SK-N-SH (cell line): ENCODE measurements at regions not wholly inside any gene's neighbourhood (a gene's known extent, or its start where the extent isn't known, plus 50 kb on each side); places are given as distances from the start of the nearest gene placed in this dataset.
A peak's percentile ranks its signal among the peaks of the same experiment; 100 is the strongest.

Source experiments
- ELF1 ChIP-seq: IDR thresholded peaks from 2 replicates; pipeline ENCODE4 v1.4.0; 2012
- FOXJ3 ChIP-seq: sonication (generic); formaldehyde crosslinking; IDR thresholded peaks from 2 replicates; pipeline ENCODE4 v1.5.1; 2020; ENCODE audit warnings: mild to moderate bottlenecking, missing genetic modification reagents
- MXI1 ChIP-seq: IDR thresholded peaks from 2 replicates; pipeline ENCODE4 v1.6.1; 2012; ENCODE audit warnings: mild to moderate bottlenecking, low read depth, low read length, improper control_type of control experiment
- NRF1 ChIP-seq: IDR thresholded peaks from 2 replicates; pipeline ENCODE4 v1.6.1; 2012; ENCODE audit warnings: low read depth, mild to moderate bottlenecking, low read length
- POLR2AphosphoS5 ChIP-seq: IDR thresholded peaks from 2 replicates; pipeline ENCODE4 v1.6.1; 2012; ENCODE audit warnings: low read depth, low read length
- RCOR1 ChIP-seq: fragments of 150-350 bp; IDR thresholded peaks from 2 replicates; pipeline ENCODE4 v1.6.1; 2017; ENCODE audit warnings: antibody characterized with exemption, low read length
- SIN3A ChIP-seq: IDR thresholded peaks from 2 replicates; pipeline ENCODE4 v1.6.1; 2012; ENCODE audit warnings: low read depth, mild to moderate bottlenecking, low read length, moderate library complexity, borderline replicate concordance
- SMC3 ChIP-seq: IDR thresholded peaks from 2 replicates; pipeline ENCODE4 v1.6.1; 2012; ENCODE audit warnings: low read depth, low read length, improper control_type of control experiment
- TCF12 ChIP-seq: IDR thresholded peaks from 2 replicates; pipeline ENCODE4 v1.4.0; 2012
- TF ChIP-seq, protein P1 (sequence below): fragments of 200-600 bp; sonication (generic); IDR thresholded peaks from 2 replicates; pipeline ENCODE4 v1.6.1; 2017; ENCODE audit warnings: antibody characterized with exemption, mild to moderate bottlenecking, moderate library complexity
- TF ChIP-seq, protein P2 (sequence below): fragments of 150-350 bp; IDR thresholded peaks from 2 replicates; pipeline ENCODE4 v1.6.1; 2017; ENCODE audit warnings: antibody characterized with exemption, low read length, low read depth, borderline replicate concordance
- TF ChIP-seq, protein P3 (sequence below): IDR thresholded peaks from 2 replicates; pipeline ENCODE4 v1.4.0; 2012; ENCODE audit warnings: low read depth, borderline replicate concordance

DNA sequence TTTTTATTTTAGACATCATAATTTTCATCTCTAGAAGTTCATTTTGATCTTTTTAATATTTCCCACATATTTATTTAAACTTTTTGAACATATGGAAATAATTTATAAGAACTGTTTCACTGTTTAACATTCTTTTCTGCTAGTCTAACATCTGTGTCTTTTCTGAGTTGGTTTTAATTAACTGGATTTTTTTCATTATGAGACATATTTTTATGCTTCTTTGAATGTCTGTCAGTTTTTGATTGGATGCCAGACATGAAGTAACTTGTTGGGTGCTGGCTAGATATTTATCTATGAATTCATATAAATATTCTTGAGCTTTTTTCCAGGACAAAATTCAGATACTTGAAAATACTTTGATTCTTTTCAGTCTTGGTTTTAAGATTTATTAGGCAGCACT lies 317.8 kb upstream of the NCAM1 start:
- TF ChIP-seq MXI1 = no peak
- TF ChIP-seq NRF1 = no peak
- TF ChIP-seq, protein P1, sequence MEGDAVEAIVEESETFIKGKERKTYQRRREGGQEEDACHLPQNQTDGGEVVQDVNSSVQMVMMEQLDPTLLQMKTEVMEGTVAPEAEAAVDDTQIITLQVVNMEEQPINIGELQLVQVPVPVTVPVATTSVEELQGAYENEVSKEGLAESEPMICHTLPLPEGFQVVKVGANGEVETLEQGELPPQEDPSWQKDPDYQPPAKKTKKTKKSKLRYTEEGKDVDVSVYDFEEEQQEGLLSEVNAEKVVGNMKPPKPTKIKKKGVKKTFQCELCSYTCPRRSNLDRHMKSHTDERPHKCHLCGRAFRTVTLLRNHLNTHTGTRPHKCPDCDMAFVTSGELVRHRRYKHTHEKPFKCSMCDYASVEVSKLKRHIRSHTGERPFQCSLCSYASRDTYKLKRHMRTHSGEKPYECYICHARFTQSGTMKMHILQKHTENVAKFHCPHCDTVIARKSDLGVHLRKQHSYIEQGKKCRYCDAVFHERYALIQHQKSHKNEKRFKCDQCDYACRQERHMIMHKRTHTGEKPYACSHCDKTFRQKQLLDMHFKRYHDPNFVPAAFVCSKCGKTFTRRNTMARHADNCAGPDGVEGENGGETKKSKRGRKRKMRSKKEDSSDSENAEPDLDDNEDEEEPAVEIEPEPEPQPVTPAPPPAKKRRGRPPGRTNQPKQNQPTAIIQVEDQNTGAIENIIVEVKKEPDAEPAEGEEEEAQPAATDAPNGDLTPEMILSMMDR = no peak
- peak; percentile 40 for TF ChIP-seq TCF12
- TF ChIP-seq, protein P2, sequence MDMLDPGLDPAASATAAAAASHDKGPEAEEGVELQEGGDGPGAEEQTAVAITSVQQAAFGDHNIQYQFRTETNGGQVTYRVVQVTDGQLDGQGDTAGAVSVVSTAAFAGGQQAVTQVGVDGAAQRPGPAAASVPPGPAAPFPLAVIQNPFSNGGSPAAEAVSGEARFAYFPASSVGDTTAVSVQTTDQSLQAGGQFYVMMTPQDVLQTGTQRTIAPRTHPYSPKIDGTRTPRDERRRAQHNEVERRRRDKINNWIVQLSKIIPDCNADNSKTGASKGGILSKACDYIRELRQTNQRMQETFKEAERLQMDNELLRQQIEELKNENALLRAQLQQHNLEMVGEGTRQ = no peak
- no peak for TF ChIP-seq POLR2AphosphoS5
- no peak for TF ChIP-seq SIN3A
- TF ChIP-seq RCOR1 = no peak
- no peak for TF ChIP-seq FOXJ3 (CRISPR knock-in tag)
- TF ChIP-seq ELF1 = no peak
- no peak for TF ChIP-seq SMC3
- TF ChIP-seq, protein P3, sequence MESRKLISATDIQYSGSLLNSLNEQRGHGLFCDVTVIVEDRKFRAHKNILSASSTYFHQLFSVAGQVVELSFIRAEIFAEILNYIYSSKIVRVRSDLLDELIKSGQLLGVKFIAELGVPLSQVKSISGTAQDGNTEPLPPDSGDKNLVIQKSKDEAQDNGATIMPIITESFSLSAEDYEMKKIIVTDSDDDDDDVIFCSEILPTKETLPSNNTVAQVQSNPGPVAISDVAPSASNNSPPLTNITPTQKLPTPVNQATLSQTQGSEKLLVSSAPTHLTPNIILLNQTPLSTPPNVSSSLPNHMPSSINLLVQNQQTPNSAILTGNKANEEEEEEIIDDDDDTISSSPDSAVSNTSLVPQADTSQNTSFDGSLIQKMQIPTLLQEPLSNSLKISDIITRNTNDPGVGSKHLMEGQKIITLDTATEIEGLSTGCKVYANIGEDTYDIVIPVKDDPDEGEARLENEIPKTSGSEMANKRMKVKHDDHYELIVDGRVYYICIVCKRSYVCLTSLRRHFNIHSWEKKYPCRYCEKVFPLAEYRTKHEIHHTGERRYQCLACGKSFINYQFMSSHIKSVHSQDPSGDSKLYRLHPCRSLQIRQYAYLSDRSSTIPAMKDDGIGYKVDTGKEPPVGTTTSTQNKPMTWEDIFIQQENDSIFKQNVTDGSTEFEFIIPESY = no peak
